Neural crest cell (in vitro differentiated cells): ENCODE measurements at regions not wholly inside any gene's neighbourhood (a gene's known extent, or its start where the extent isn't known, plus 50 kb on each side); places are given as distances from the start of the nearest gene placed in this dataset.
A peak's percentile ranks its signal among the peaks of the same experiment; 100 is the strongest.

Experiments
- DNase-seq: peaks from one replicate; pipeline ENCODE4 v3.0.0; 2021; ENCODE audit warnings: low read depth, mixed read lengths, low spot score
- H3K27ac Mint-ChIP-seq: one replicate; pipeline ENCODE4 v1.8.0; 2021; ENCODE audit warnings: mild to moderate bottlenecking, mixed read lengths; ENCODE audit not compliant: unreplicated experiment
- H3K27me3 Mint-ChIP-seq: 2 replicates; pipeline ENCODE4 v1.8.0; 2021; ENCODE audit warnings: low read depth, mild to moderate bottlenecking, mixed read lengths
- H3K36me3 Mint-ChIP-seq: 2 replicates; pipeline ENCODE4 v1.8.0; 2021; ENCODE audit warnings: low read depth, mild to moderate bottlenecking, mixed read lengths
- H3K4me1 Mint-ChIP-seq: 2 replicates; pipeline ENCODE4 v1.8.0; 2021; ENCODE audit warnings: mixed read lengths
- H3K4me3 Mint-ChIP-seq: one replicate; pipeline ENCODE4 v1.8.0; 2021; ENCODE audit warnings: mild to moderate bottlenecking, mixed read lengths
- H3K9me3 Mint-ChIP-seq: 2 replicates; pipeline ENCODE4 v1.8.0; 2021; ENCODE audit warnings: mixed read lengths
- TF ChIP-seq, protein P1 (sequence below): fragments of 200-600 bp; sonication (generic); conservative IDR thresholded peaks from 2 replicates; pipeline ENCODE4 v1.5.0; 2021; ENCODE audit warnings: antibody characterized with exemption, mild to moderate bottlenecking

DNA sequence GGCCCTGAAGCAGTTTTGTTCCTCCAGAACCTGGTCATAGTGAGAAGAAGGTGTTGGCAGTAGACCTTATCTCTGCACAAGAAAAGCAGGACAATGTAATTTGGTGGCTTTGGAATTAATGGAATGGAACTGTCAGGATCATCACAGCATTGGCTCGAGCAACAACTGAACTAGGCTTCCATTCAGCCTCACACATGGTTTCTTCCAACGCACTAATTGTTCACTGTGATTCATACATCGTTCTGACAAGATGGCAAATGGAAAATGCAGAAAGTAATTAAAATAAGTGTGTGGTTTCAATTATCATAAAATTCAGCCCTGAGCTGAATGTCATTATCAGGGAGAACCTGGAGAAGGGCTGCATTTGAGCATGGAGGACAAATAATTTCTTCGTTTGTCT lies 80.6 kb downstream of the MFSD1 start:
- Mint-ChIP-seq H3K9me3 (peaks cover 3% of the 10 kb centered on the region), H3K4me1 (no peaks in the 10 kb centered on the region), H3K27ac (no peak overlapping the region), H3K36me3 (no peaks in the 10 kb centered on the region), H3K27me3 (peaks cover 22% of the 10 kb centered on the region), H3K4me3 (no peak overlapping the region)
- TF ChIP-seq, protein P1, sequence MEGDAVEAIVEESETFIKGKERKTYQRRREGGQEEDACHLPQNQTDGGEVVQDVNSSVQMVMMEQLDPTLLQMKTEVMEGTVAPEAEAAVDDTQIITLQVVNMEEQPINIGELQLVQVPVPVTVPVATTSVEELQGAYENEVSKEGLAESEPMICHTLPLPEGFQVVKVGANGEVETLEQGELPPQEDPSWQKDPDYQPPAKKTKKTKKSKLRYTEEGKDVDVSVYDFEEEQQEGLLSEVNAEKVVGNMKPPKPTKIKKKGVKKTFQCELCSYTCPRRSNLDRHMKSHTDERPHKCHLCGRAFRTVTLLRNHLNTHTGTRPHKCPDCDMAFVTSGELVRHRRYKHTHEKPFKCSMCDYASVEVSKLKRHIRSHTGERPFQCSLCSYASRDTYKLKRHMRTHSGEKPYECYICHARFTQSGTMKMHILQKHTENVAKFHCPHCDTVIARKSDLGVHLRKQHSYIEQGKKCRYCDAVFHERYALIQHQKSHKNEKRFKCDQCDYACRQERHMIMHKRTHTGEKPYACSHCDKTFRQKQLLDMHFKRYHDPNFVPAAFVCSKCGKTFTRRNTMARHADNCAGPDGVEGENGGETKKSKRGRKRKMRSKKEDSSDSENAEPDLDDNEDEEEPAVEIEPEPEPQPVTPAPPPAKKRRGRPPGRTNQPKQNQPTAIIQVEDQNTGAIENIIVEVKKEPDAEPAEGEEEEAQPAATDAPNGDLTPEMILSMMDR: no peak
- no peak for DNase-seq

DNA sequence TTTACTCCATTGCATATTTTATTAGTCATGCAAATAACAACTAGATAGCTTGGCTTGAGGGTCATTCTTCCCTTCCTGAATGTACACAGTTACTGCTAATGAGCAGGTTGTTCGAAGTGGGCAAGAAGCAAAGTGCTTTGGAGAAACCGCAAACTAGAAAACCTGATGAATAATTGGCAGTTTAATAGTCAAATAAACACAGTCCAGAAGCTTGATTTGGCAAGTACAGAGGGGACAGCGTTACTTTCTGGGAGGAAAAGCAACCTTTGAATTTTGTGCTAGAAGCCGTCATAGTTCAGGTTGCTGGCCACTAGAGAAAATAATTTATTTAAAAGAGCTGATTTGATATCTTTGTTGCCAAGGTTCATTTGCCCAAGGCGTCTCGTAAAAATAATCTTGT lies 94.9 kb downstream of the MFSD1 start:
- H3K4me3 Mint-ChIP-seq: no peak overlapping the region
- TF ChIP-seq, protein P1: no peak
- no peak for DNase-seq
- no peak overlapping the region for H3K27ac Mint-ChIP-seq
- H3K4me1 Mint-ChIP-seq: no peaks in the 10 kb centered on the region
- peaks cover 36% of the 10 kb centered on the region for H3K27me3 Mint-ChIP-seq
- H3K36me3 Mint-ChIP-seq: no peaks in the 10 kb centered on the region
- H3K9me3 Mint-ChIP-seq: no peaks in the 10 kb centered on the region

DNA sequence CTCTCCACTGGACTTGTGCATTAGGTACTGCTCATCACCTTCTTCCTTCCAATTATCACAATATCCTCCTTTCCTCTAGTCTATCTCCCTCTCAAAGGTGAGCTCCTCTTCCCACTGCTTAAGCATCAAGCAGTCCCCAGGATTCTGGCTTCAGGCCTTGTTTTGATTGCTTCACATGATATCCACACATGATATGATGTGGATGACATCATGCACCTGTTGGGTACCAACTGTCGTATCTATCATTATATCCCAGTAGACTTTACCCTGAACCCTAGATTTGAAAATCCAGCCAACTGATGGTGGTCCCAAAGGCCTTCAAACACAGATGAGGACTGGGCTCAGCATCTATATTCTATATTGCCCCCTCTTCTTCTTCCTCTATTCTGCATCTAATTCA lies 104.9 kb downstream of the MFSD1 start:
- DNase-seq: no peak
- Mint-ChIP-seq H3K27ac (no peak overlapping the region), H3K27me3 (peaks cover 34% of the 10 kb centered on the region), H3K4me1 (no peaks in the 10 kb centered on the region), H3K4me3 (no peak overlapping the region), H3K36me3 (no peaks in the 10 kb centered on the region), H3K9me3 (no peaks in the 10 kb centered on the region)
- TF ChIP-seq, protein P1: no peak

DNA sequence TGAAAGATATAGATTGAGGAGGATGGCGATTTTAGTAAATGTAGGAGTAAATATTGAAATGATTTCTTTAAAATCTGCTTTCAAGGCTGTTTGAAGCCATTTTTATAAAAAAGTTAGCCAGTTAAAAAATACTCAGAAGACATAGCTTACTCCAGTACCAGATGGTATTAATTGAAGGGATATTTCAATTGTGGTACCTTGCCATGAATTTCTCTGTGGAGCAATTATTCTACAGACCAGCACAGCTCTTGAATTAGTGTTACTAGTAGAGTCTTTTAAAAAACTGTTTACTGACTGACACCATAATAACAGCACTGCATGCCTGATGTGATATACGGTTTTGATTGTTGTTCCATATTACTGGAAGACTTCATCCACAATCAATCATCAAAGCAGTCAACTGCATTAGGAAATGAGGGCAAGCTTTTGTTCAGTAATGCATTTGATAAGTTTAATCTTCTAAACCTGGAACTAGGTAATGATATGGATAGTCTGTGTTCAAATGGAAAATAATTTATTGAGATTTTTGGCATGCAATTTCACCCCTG lies 106.4 kb downstream of the MFSD1 start:
- H3K27ac Mint-ChIP-seq: no peak overlapping the region
- no peak for DNase-seq
- H3K4me3 Mint-ChIP-seq: no peak overlapping the region
- TF ChIP-seq, protein P1: peak; percentile 30
- no peaks in the 10 kb centered on the region for H3K9me3 Mint-ChIP-seq
- H3K27me3 Mint-ChIP-seq: peaks cover 22% of the 10 kb centered on the region
- H3K4me1 Mint-ChIP-seq: no peaks in the 10 kb centered on the region
- H3K36me3 Mint-ChIP-seq: no peaks in the 10 kb centered on the region

DNA sequence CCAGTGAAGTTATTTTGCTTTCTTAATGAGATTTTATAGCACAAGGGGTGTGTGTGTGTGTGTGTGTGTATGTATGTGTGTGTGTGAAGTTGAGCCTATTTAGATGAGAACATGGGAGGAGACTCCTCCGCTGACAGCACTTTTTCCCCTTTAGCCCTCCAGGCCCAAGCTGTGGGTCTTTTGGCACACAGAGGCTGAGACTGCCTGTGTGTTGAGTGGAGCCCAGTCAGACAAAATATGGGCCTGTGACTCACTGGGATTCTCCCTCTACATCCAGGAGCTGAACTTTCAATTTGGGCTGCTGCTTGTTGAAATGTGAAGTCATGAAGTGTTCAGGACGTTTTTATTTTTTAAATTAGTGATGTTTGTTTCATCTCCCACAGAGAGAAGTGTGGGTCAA lies 108.0 kb downstream of the MFSD1 start:
- Mint-ChIP-seq H3K9me3 (no peaks in the 10 kb centered on the region), H3K36me3 (no peaks in the 10 kb centered on the region), H3K27me3 (peaks cover 18% of the 10 kb centered on the region), H3K4me3 (no peak overlapping the region), H3K27ac (no peak overlapping the region), H3K4me1 (no peaks in the 10 kb centered on the region)
- DNase-seq: no peak
- TF ChIP-seq, protein P1: no peak

DNA sequence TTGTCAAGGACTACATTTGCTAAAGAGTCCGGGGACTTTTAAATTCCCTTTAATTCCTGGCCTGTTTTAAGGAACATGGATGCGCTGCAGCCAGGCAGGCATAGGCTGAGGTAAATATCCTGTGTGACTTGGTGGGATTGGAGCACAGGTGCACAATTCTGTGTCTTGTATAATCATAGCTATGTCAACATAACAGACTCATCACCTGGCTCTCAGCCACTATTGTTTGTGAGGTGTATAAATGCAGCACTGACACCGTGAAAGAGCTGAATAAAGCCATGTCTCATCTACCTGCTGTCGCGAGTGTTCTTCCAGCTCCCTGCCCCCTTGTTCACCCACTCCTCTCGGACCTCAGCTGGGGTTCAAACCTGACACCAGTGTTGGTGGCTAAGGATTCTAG lies 109.7 kb downstream of the MFSD1 start:
- no peak for DNase-seq
- no peaks in the 10 kb centered on the region for H3K4me1 Mint-ChIP-seq
- TF ChIP-seq, protein P1: no peak
- no peaks in the 10 kb centered on the region for H3K9me3 Mint-ChIP-seq
- H3K27me3 Mint-ChIP-seq: peaks cover 7% of the 10 kb centered on the region
- H3K36me3 Mint-ChIP-seq: no peaks in the 10 kb centered on the region
- no peak overlapping the region for H3K27ac Mint-ChIP-seq
- no peak overlapping the region for H3K4me3 Mint-ChIP-seq
